ENCODE measurements at regions not wholly inside any gene's neighbourhood (a gene's known extent, or its start where the extent isn't known, plus 50 kb on each side); places are given as distances from the start of the nearest gene placed in this dataset.

- Histone ChIP-seq H3K27me3 (no peaks in the 10 kb centered on the region), H3K4me1 (replicated peaks in 1 of 2) (no peaks in the 10 kb centered on the region), H3K36me3 (replicated peaks in 1 of 2) (no peaks in the 10 kb centered on the region), H3K4me3 (no peak overlapping the region), H3K9me3 (replicated peaks in 1 of 3) (no peaks in the 10 kb centered on the region), H3K27ac (no peak overlapping the region)
- DNase-seq, result no peak
- intact Hi-C loops (cut with DNase I), result no loop called here
- TF ChIP-seq CTCF (IDR thresholded peaks at IDR 0.05), result no peak
- TF ChIP-seq POLR2A (IDR thresholded peaks at IDR 0.05), result no peak
- 36 to 75% (median 55%) methylated on average over 1 of the region's 1 CpG for WGBS, 4 donors
Observed at GRCh38 chrX:143206966-143207365, 181.2 kb downstream of the SPANXN4 start.

- DNase-seq, result no peak
- H3K27me3 ChIP-seq, result no peaks in the 10 kb centered on the region
- intact Hi-C loops (cut with DNase I), result no loop called here
- 66 to 82% (median 78%) methylated on average over 3 of the region's 3 CpGs for WGBS, 4 donors
- H3K4me3 ChIP-seq, result no peak overlapping the region
- no peaks in the 10 kb centered on the region for H3K36me3 ChIP-seq (replicated peaks in 1 of 2)
- TF ChIP-seq POLR2A (IDR thresholded peaks at IDR 0.05), result no peak
- TF ChIP-seq CTCF (IDR thresholded peaks at IDR 0.05), result no peak
- H3K4me1 ChIP-seq (replicated peaks in 1 of 2), result no peaks in the 10 kb centered on the region
- H3K9me3 ChIP-seq (replicated peaks in 1 of 3), result no peaks in the 10 kb centered on the region
- no peak overlapping the region for H3K27ac ChIP-seq
Observed at GRCh38 chrX:143171703-143172102, 146.0 kb downstream of the SPANXN4 start.

- H3K27ac ChIP-seq, result no peak overlapping the region
- TF ChIP-seq POLR2A (IDR thresholded peaks at IDR 0.05) (no peak), CTCF (IDR thresholded peaks at IDR 0.05) (no peak)
- 16 to 50% (median 40%) methylated on average over 1 of the region's 1 CpG for WGBS, 4 donors
- H3K36me3 ChIP-seq (replicated peaks in 1 of 2), result no peaks in the 10 kb centered on the region
- H3K4me3 ChIP-seq, result no peak overlapping the region
- no peaks in the 10 kb centered on the region for H3K4me1 ChIP-seq (replicated peaks in 1 of 2)
- DNase-seq, result no peak
- intact Hi-C loops (cut with DNase I), result no loop called here
- H3K27me3 ChIP-seq, result no peaks in the 10 kb centered on the region
- no peaks in the 10 kb centered on the region for H3K9me3 ChIP-seq (replicated peaks in 1 of 3)
Observed at GRCh38 chrX:143165778-143166177, 140.1 kb downstream of the SPANXN4 start.

- H3K27me3 ChIP-seq, result no peaks in the 10 kb centered on the region
- no peaks in the 10 kb centered on the region for H3K4me1 ChIP-seq (replicated peaks in 1 of 2)
- no peaks in the 10 kb centered on the region for H3K36me3 ChIP-seq (replicated peaks in 1 of 2)
- no peak overlapping the region for H3K27ac ChIP-seq
- H3K4me3 ChIP-seq, result no peak overlapping the region
- TF ChIP-seq POLR2A (IDR thresholded peaks at IDR 0.05) (no peak), CTCF (IDR thresholded peaks at IDR 0.05) (no peak)
- intact Hi-C loops (cut with DNase I), result no loop called here
- DNase-seq, result no peak
- no peaks in the 10 kb centered on the region for H3K9me3 ChIP-seq (replicated peaks in 1 of 3)
- WGBS, 4 donors, result 47 to 62% (median 57%) methylated on average over 2 of the region's 2 CpGs
Observed at GRCh38 chrX:143139681-143140080, 114.0 kb downstream of the SPANXN4 start.
